Stimulated activated CD4-positive, alpha-beta T cell treated with anti-CD3 and anti-CD28 coated beads, Interleukin-4, amount 100 ng/mL, for 4 hours (primary cell): ENCODE measurements at regions not wholly inside any gene's neighbourhood (a gene's known extent, or its start where the extent isn't known, plus 50 kb on each side); places are given as distances from the start of the nearest gene placed in this dataset.

Experiments used
- DNase-seq, 2 experiments: peaks; one replicate each; pipeline ENCODE4 v3.0.0-alpha.2; 2020

- no peak for DNase-seq
Measured at GRCh38 chr2:147792966-147793617, 51.7 kb upstream of the ACVR2A start.

GRCh38 chr2:147790580-147790979 is 54.2 kb upstream of the ACVR2A start:
- no peak for DNase-seq

GRCh38 chr2:147789720-147790119 is 55.1 kb upstream of the ACVR2A start:
- DNase-seq: no peak

- DNase-seq: no peak
Measured at GRCh38 chr2:147789287-147789686, 55.5 kb upstream of the ACVR2A start.

GRCh38 chr2:147782141-147782930 is 62.5 kb upstream of the ACVR2A start:
- no peak for DNase-seq

- no peak for DNase-seq
Measured at GRCh38 chr2:147779440-147779839, 65.4 kb upstream of the ACVR2A start.

- no peak for DNase-seq
Measured at GRCh38 chr2:147777394-147777793, 67.4 kb upstream of the ACVR2A start.

- DNase-seq: no peak
Measured at GRCh38 chr2:147774805-147775204, 70.0 kb upstream of the ACVR2A start.

GRCh38 chr2:147773479-147773878 is 71.3 kb upstream of the ACVR2A start:
- no peak for DNase-seq

GRCh38 chr2:147772781-147773180 is 72.0 kb upstream of the ACVR2A start:
- DNase-seq: no peak

- no peak for DNase-seq
Measured at GRCh38 chr2:147763861-147764260, 81.0 kb upstream of the ACVR2A start.

- no peak for DNase-seq
Measured at GRCh38 chr2:147760984-147761383, 83.8 kb upstream of the ACVR2A start.

GRCh38 chr2:147759536-147759935 is 85.3 kb upstream of the ACVR2A start:
- DNase-seq: no peak

- no peak for DNase-seq
Measured at GRCh38 chr2:147758821-147759220, 86.0 kb upstream of the ACVR2A start.

- no peak for DNase-seq
Measured at GRCh38 chr2:147756069-147756468, 88.8 kb upstream of the ACVR2A start.

- no peak for DNase-seq
Measured at GRCh38 chr2:147740211-147740927, 104.5 kb upstream of the ACVR2A start.

- DNase-seq: no peak
Measured at GRCh38 chr2:147739508-147739907, 105.3 kb upstream of the ACVR2A start.

- no peak for DNase-seq
Measured at GRCh38 chr2:147718831-147719230, 126.0 kb upstream of the ACVR2A start.

- DNase-seq: no peak
Measured at GRCh38 chr2:147716906-147717305, 127.9 kb upstream of the ACVR2A start.

GRCh38 chr2:147715807-147716206 is 129.0 kb upstream of the ACVR2A start:
- no peak for DNase-seq

GRCh38 chr2:147714582-147714981 is 130.2 kb upstream of the ACVR2A start:
- no peak for DNase-seq

- no peak for DNase-seq
Measured at GRCh38 chr2:147713349-147713748, 131.5 kb upstream of the ACVR2A start.

GRCh38 chr2:147712051-147712450 is 132.8 kb upstream of the ACVR2A start:
- no peak for DNase-seq

GRCh38 chr2:147711031-147711430 is 133.8 kb upstream of the ACVR2A start:
- DNase-seq: no peak
